GM12878 (cell line): ENCODE measurements at regions not wholly inside any gene's neighbourhood (a gene's known extent, or its start where the extent isn't known, plus 50 kb on each side); places are given as distances from the start of the nearest gene placed in this dataset.

Experiments
- ATAC-seq: fragments of 200-7000 bp; cut with Tn5 transposase; 3 replicates; pipeline ENCODE4 v1.9.1; 2020; ENCODE audit warnings: mild to moderate bottlenecking, moderate library complexity
- BruUV-seq: library from RNA; stranded (reverse); fragments of 400-500 nt; replicated peaks from 2 replicates; lab custom pipeline; 2021; lab: Mats Ljungman, UMichigan
- CTCF ChIA-PET: fragments of 300-600 bp; sonication (Branson Sonifier 250); formaldehyde crosslinking; extraction: SDS; loops from one replicate; lab custom pipeline; 2021; ENCODE audit warnings: inconsistent platforms; lab: Yijun Ruan, JAX
- POLR2A ChIA-PET: fragments of 350-600 bp; formaldehyde crosslinking; extraction: SDS; loops from one replicate; lab custom pipeline; 2021; ENCODE audit warnings: inconsistent platforms; lab: Charles Lee
- RAD21 ChIA-PET: fragments of 300-600 bp; sonication (Branson Sonifier 250); formaldehyde crosslinking; loops from one replicate; lab custom pipeline; 2023; ENCODE audit warnings: antibody characterized with exemption; ENCODE audit not compliant: unreplicated experiment; lab: Charles Lee
- SMC1A ChIA-PET: fragments of 300-600 bp; sonication (Branson Sonifier 250); formaldehyde crosslinking; loops from one replicate; lab custom pipeline; 2023; ENCODE audit not compliant: unreplicated experiment, uncharacterized antibody; lab: Charles Lee
- DNase-seq: peaks from one replicate; pipeline ENCODE4 v3.0.0-alpha.2; 2011; ENCODE audit warnings: low read depth, low spot score
- FAIRE-seq: peaks from 3 replicates; lab custom pipeline; 2011; peaks lifted over from hg19 to GRCh38; lab: Jason Lieb, UNC
- H2AFZ ChIP-seq: 2 replicates; pipeline ENCODE4 v1.6.0; 2011; ENCODE audit warnings: low read depth, low read length, control low read depth; ENCODE audit not compliant: control insufficient read depth
- H3K27ac ChIP-seq: 2 replicates; pipeline ENCODE4 v1.5.1; 2011; ENCODE audit warnings: control low read depth; ENCODE audit not compliant: control insufficient read depth, insufficient read depth
- H3K27me3 ChIP-seq, 2 experiments: replicated peaks in 1 of 2; 2 replicates each; pipeline versions ENCODE4 v1.6.0 to v1.6.1; 2011; ENCODE audit warnings: low read length in 1 of 2; ENCODE audit not compliant: control insufficient read depth in 2 of 2, insufficient read depth in 2 of 2
- H3K36me3 ChIP-seq, 2 experiments: 2 replicates each; pipeline ENCODE4 v1.5.1; 2011; ENCODE audit warnings: low read length in 1 of 2; ENCODE audit not compliant: control insufficient read depth in 2 of 2, insufficient read depth in 2 of 2
- H3K4me1 ChIP-seq: 2 replicates; pipeline ENCODE4 v1.6.1; 2011; ENCODE audit warnings: mild to moderate bottlenecking, low read length, moderate library complexity, mixed read lengths; ENCODE audit not compliant: control insufficient read depth, insufficient read depth
- H3K4me2 ChIP-seq: 2 replicates; pipeline ENCODE4 v1.6.0; 2011; ENCODE audit warnings: control low read depth; ENCODE audit not compliant: control insufficient read depth, insufficient read depth
- H3K4me3 ChIP-seq: fragments of 200-600 bp; sonication (generic); 2 replicates; pipeline ENCODE4 v1.5.1; 2016
- H3K79me2 ChIP-seq: 2 replicates; pipeline ENCODE4 v1.6.0; 2011; ENCODE audit warnings: low read length; ENCODE audit not compliant: control insufficient read depth, insufficient read depth
- H3K9ac ChIP-seq: 2 replicates; pipeline ENCODE4 v1.8.0; 2011; ENCODE audit warnings: low read length, control low read depth, mixed read lengths; ENCODE audit not compliant: control insufficient read depth, insufficient read depth
- H3K9me3 ChIP-seq: replicated peaks from 3 replicates; pipeline ENCODE4 v1.5.1; 2011; ENCODE audit warnings: mild to moderate bottlenecking, low read length; ENCODE audit not compliant: control insufficient read depth, insufficient read depth
- H4K20me1 ChIP-seq: 2 replicates; pipeline ENCODE4 v1.6.0; 2011; ENCODE audit not compliant: control insufficient read depth, insufficient read depth
- CTCF ChIP-seq, 3 experiments: IDR thresholded peaks in 2 of 3; conservative IDR thresholded peaks in 1 of 3; 2 replicates each; pipeline ENCODE4 v1.5.1; 2011; ENCODE audit warnings: low read depth in 3 of 3, low read length in 3 of 3, mild to moderate bottlenecking in 3 of 3, control low read depth in 2 of 3, moderate library complexity in 2 of 3, inconsistent platforms in 1 of 3, mixed read lengths in 1 of 3; ENCODE audit not compliant: control insufficient read depth in 2 of 3, insufficient read depth in 1 of 3; ENCODE audit errors: extremely low read depth in 1 of 3
- HDGF ChIP-seq: fragments of 450-650 bp; IDR thresholded peaks from 2 replicates; pipeline ENCODE4 v1.6.1; 2016; ENCODE audit warnings: antibody characterized with exemption
- RAD21 ChIP-seq: IDR thresholded peaks from 2 replicates; pipeline ENCODE4 v1.6.1; 2011; ENCODE audit warnings: mild to moderate bottlenecking, low read depth, low read length, moderate library complexity; ENCODE audit not compliant: insufficient read depth
- SMC3 ChIP-seq: IDR thresholded peaks from 2 replicates; pipeline ENCODE4 v1.6.1; 2011; ENCODE audit warnings: low read length, improper control_type of control experiment, borderline replicate concordance
- ZNF384 ChIP-seq: IDR thresholded peaks from 2 replicates; pipeline ENCODE4 v1.6.1; 2012; ENCODE audit warnings: low read depth, mild to moderate bottlenecking, low read length, improper control_type of control experiment, borderline replicate concordance
- ZNF622 ChIP-seq: fragments of 450-650 bp; IDR thresholded peaks from 2 replicates; pipeline ENCODE4 v1.6.1; 2017; ENCODE audit warnings: mild to moderate bottlenecking, inconsistent platforms
- in situ Hi-C: fragments of 300-500 bp; cut with MboI; formaldehyde crosslinking; loops from 9 replicates; pipeline ENCODE4 v1.14.3; 2018; ENCODE audit warnings: mixed read lengths
- intact Hi-C: fragments of 100-400 bp; cut with micrococcal nuclease; formaldehyde crosslinking; loops from one replicate; pipeline ENCODE4 v1.14.2; 2022; ENCODE audit not compliant: unreplicated experiment

- Histone ChIP-seq H3K36me3 (no peaks in the 10 kb centered on the region), H2AFZ (no peak overlapping the region), H3K9ac (no peak overlapping the region), H3K4me2 (no peak overlapping the region), H3K79me2 (no peaks in the 10 kb centered on the region), H3K27ac (no peak overlapping the region), H3K9me3 (no peaks in the 10 kb centered on the region), H3K4me1 (no peaks in the 10 kb centered on the region), H3K4me3 (no peak overlapping the region), H3K27me3 (no peaks in the 10 kb centered on the region), H4K20me1 (no peaks in the 10 kb centered on the region)
- POLR2A ChIA-PET, result no interaction called here
- intact Hi-C loops, result no loop called here
- no peak for TF ChIP-seq HDGF
- TF ChIP-seq ZNF384, result peak; percentile 82
- TF ChIP-seq SMC3, result peak; percentile 31; the same call in 1 of the 2 replicates
- peak; percentile 38 to 45 (median 42); a peak in 5 of 6 replicates for TF ChIP-seq CTCF (IDR thresholded peaks at IDR 0.05 in 2 of 3, conservative IDR thresholded peaks at IDR 0.05 in 1 of 3; ENCODE audit: control insufficient read depth in 2 of 3, extremely low read depth in 1 of 3, insufficient read depth in 1 of 3, low read depth in 3 of 3, low read length in 3 of 3)
- peak; percentile 66 for TF ChIP-seq RAD21
- no peak for TF ChIP-seq ZNF622
- ATAC-seq (no peak), FAIRE-seq (no peak), DNase-seq (no peak)
- no TSS peak for BruUV-seq
- CTCF ChIA-PET, result interaction anchor here (1.3 kb wide), 1 partner anchor 12 kb away, joined by 6 read pairs; no protein-coding TSS in a partner anchor
- SMC1A ChIA-PET, result interaction anchor here (0.7 kb wide), 2 partner anchors 73 to 86 kb away, joined by 3 read pairs; no protein-coding TSS in a partner anchor
- RAD21 ChIA-PET, result interaction anchor here (1.4 kb wide), 1 partner anchor 12 kb away, joined by 3 read pairs; no protein-coding TSS in a partner anchor
- in situ Hi-C loops, result no loop called here
Observed at GRCh38 chr2:146661473-146662096, 1183.2 kb upstream of the ACVR2A start.
